Caco-2 (cell line): ENCODE measurements at regions not wholly inside any gene's neighbourhood (a gene's known extent, or its start where the extent isn't known, plus 50 kb on each side); places are given as distances from the start of the nearest gene placed in this dataset.

Experiments
- BruUV-seq: library from RNA; stranded (reverse); fragments of 400-500 nt; replicated peaks from 2 replicates; lab custom pipeline; 2021; lab: Mats Ljungman, UMichigan
- CTCF ChIA-PET: fragments of 300-600 bp; sonication (Branson Sonifier 250); formaldehyde crosslinking; loops from one replicate; lab custom pipeline; 2022; ENCODE audit warnings: antibody characterized with exemption; lab: Charles Lee
- POLR2A ChIA-PET: fragments of 300-600 bp; sonication (Branson Sonifier 250); formaldehyde crosslinking; loops from one replicate; lab custom pipeline; 2022; ENCODE audit warnings: antibody characterized with exemption; lab: Charles Lee
- DNase-seq, 2 experiments: peaks; one replicate each; pipeline versions ENCODE4 v3.0.0 to v3.0.0-alpha.2; 2020 to 2022
- H3K27me3 ChIP-seq: replicated peaks from 2 replicates; pipeline ENCODE4 v1.6.0; 2011; ENCODE audit warnings: low read length; ENCODE audit not compliant: control insufficient read depth, insufficient read depth
- H3K36me3 ChIP-seq: 2 replicates; pipeline ENCODE4 v1.5.1; 2011; ENCODE audit warnings: low read length; ENCODE audit not compliant: control insufficient read depth, insufficient read depth
- H3K4me1 ChIP-seq: fragments of 250-450 bp; sonication (Bioruptor Pico); 2 replicates; pipeline ENCODE4 v1.5.1; 2020; ENCODE audit warnings: mild to moderate bottlenecking
- H3K4me3 ChIP-seq: 2 replicates; pipeline ENCODE4 v1.5.1; 2011; ENCODE audit warnings: low read depth, mild to moderate bottlenecking, control low read depth, low read length
- H3K9me3 ChIP-seq: fragments of 250-450 bp; sonication (Bioruptor Pico); 2 replicates; pipeline ENCODE4 v1.5.1; 2020; ENCODE audit warnings: mild to moderate bottlenecking, moderate library complexity
- H3K27ac Mint-ChIP-seq: one replicate; pipeline ENCODE4 v1.8.0; 2022; ENCODE audit warnings: mixed read lengths; ENCODE audit not compliant: unreplicated experiment
- H3K27me3 Mint-ChIP-seq: one replicate; pipeline ENCODE4 v1.8.0; 2022; ENCODE audit warnings: mixed read lengths; ENCODE audit not compliant: insufficient read depth, unreplicated experiment
- H3K36me3 Mint-ChIP-seq: one replicate; pipeline ENCODE4 v1.8.0; 2022; ENCODE audit warnings: mild to moderate bottlenecking, mixed read lengths; ENCODE audit not compliant: insufficient read depth, unreplicated experiment
- H3K4me1 Mint-ChIP-seq: one replicate; pipeline ENCODE4 v1.8.0; 2022; ENCODE audit warnings: low read depth, mixed read lengths; ENCODE audit not compliant: unreplicated experiment
- H3K4me3 Mint-ChIP-seq: one replicate; pipeline ENCODE4 v1.8.0; 2022; ENCODE audit warnings: mild to moderate bottlenecking, moderate library complexity, mixed read lengths; ENCODE audit not compliant: unreplicated experiment
- H3K9me3 Mint-ChIP-seq: one replicate; pipeline ENCODE4 v1.8.0; 2022; ENCODE audit warnings: mixed read lengths; ENCODE audit not compliant: unreplicated experiment
- CTCF ChIP-seq, 2 experiments: fragments of 200-600 bp in 1 of 2; IDR thresholded peaks; 1 replicate in 1 of 2; 2 replicates in 1 of 2; pipeline versions ENCODE4 v1.5.1 to v1.8.0; 2011 to 2022; ENCODE audit warnings: antibody characterized with exemption in 1 of 2, control low read depth in 1 of 2, inconsistent platforms in 1 of 2, low read depth in 1 of 2, low read length in 1 of 2, mild to moderate bottlenecking in 1 of 2, moderate library complexity in 1 of 2; ENCODE audit not compliant: insufficient read depth in 1 of 2, severe bottlenecking in 1 of 2, unreplicated experiment in 1 of 2
- intact Hi-C: fragments of 100-400 bp; cut with micrococcal nuclease; formaldehyde crosslinking; loops from one replicate; pipeline ENCODE4 v1.10.0; 2022; ENCODE audit not compliant: unreplicated experiment

DNA sequence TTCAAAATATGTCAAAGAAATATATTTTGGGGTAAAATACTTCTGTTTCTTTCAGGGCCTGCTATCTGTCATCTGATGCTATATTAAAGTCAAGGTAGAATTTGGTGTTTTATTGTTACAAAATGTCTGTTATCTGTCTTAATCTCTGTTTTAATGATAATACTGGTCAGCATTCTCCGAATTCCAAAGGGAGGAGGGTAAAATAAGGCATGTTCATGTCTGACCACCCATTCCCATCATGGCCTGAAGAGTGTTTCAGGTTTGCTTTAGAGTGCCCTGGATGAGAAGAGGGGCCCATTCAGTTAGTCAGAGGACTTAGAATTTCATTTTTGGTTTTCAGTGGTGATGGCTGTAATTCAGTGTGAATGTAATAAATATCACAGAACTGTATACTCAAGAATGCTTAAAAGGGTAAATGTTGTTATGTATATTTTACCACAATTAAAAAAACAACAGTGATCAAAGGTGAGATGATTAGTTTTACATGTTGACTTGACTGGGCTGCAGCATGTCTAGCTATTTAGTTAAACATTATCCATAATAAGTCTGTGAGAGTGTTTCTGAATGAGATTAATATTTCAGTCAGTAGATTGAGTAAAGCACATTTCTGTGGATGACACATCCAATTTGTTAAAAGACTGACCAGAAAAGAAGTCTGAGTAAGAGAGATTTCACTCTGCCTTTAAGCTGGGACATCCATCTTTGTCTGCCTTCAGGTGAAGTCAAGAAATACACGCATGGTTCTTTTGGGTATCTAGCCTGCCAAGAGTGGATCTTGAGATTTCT lies 467.9 kb upstream of the SYT4 start:
- H3K4me3 Mint-ChIP-seq: no peak overlapping the region
- no peak overlapping the region for H3K27ac Mint-ChIP-seq
- H3K9me3 Mint-ChIP-seq: no peaks in the 10 kb centered on the region
- no peaks in the 10 kb centered on the region for H3K4me1 ChIP-seq
- ChIA-PET POLR2A (no interaction called here), CTCF (no interaction called here)
- intact Hi-C loops: no loop called here
- no peak overlapping the region for H3K4me3 ChIP-seq
- H3K9me3 ChIP-seq: no peaks in the 10 kb centered on the region
- no peak for DNase-seq
- BruUV-seq: no TSS peak
- H3K36me3 ChIP-seq: no peaks in the 10 kb centered on the region
- no peaks in the 10 kb centered on the region for H3K27me3 ChIP-seq
- no peaks in the 10 kb centered on the region for H3K36me3 Mint-ChIP-seq
- H3K4me1 Mint-ChIP-seq: no peaks in the 10 kb centered on the region
- H3K27me3 Mint-ChIP-seq: no peaks in the 10 kb centered on the region
- TF ChIP-seq CTCF (IDR thresholded peaks at IDR 0.05; ENCODE audit: insufficient read depth in 1 of 2, low read depth in 1 of 2, low read length in 1 of 2, severe bottlenecking in 1 of 2, unreplicated experiment in 1 of 2): no peak

DNA sequence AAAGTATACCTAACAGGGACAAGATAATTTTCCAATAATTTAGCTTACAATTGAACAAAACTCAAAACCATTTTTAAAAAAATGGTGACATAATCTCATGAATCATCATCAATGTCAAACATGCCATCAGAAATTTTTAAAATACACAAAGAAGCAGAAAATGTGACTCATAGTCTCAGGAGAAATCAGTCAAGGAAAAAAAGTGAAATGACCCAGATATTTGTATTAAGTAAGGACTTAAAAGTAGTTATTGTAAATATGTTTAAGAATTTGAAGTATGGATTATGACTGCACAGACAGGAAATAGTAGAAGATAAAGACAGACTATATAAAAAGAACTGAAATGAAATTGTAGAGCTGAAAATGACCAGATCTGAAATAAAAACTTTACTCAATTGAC lies 473.9 kb upstream of the SYT4 start:
- intact Hi-C loops: no loop called here
- BruUV-seq: no TSS peak
- no peaks in the 10 kb centered on the region for H3K36me3 ChIP-seq
- H3K27me3 ChIP-seq: no peaks in the 10 kb centered on the region
- no peak overlapping the region for H3K4me3 ChIP-seq
- no peaks in the 10 kb centered on the region for H3K36me3 Mint-ChIP-seq
- no peak overlapping the region for H3K27ac Mint-ChIP-seq
- H3K27me3 Mint-ChIP-seq: no peaks in the 10 kb centered on the region
- H3K4me1 Mint-ChIP-seq: no peaks in the 10 kb centered on the region
- H3K4me3 Mint-ChIP-seq: no peak overlapping the region
- TF ChIP-seq CTCF (IDR thresholded peaks at IDR 0.05; ENCODE audit: insufficient read depth in 1 of 2, low read depth in 1 of 2, low read length in 1 of 2, severe bottlenecking in 1 of 2, unreplicated experiment in 1 of 2): no peak
- no peaks in the 10 kb centered on the region for H3K4me1 ChIP-seq
- ChIA-PET CTCF (no interaction called here), POLR2A (no interaction called here)
- H3K9me3 Mint-ChIP-seq: no peaks in the 10 kb centered on the region
- no peaks in the 10 kb centered on the region for H3K9me3 ChIP-seq
- no peak for DNase-seq

DNA sequence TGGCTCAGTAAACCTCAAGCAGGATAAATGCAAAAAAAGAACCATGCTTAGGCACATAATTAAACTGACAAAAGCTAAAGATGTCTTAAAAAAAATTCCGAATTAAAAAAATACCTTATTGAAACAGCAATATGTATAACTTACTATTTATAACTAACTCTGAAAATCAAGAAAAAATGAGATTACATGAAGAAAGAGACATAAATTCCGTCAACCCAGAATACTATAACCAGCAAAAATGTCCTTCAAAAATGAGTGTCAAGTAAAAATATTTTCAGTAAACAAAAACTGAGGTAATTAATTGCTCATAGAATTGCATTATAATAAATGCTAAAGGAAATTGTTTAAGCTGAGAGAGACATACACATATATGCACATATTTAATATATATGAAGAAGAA lies 474.5 kb upstream of the SYT4 start:
- Histone ChIP-seq H3K36me3 (no peaks in the 10 kb centered on the region), H3K9me3 (no peaks in the 10 kb centered on the region), H3K4me1 (no peaks in the 10 kb centered on the region), H3K4me3 (no peak overlapping the region), H3K27me3 (no peaks in the 10 kb centered on the region)
- ChIA-PET POLR2A (no interaction called here), CTCF (no interaction called here)
- Mint-ChIP-seq H3K9me3 (no peaks in the 10 kb centered on the region), H3K36me3 (no peaks in the 10 kb centered on the region), H3K4me1 (no peaks in the 10 kb centered on the region), H3K27ac (no peak overlapping the region), H3K4me3 (no peak overlapping the region), H3K27me3 (no peaks in the 10 kb centered on the region)
- no peak for DNase-seq
- no TSS peak for BruUV-seq
- no peak for TF ChIP-seq CTCF (IDR thresholded peaks at IDR 0.05; ENCODE audit: insufficient read depth in 1 of 2, low read depth in 1 of 2, low read length in 1 of 2, severe bottlenecking in 1 of 2, unreplicated experiment in 1 of 2)
- intact Hi-C loops: no loop called here
